ENCODE measurements at regions not wholly inside any gene's neighbourhood (a gene's known extent, or its start where the extent isn't known, plus 50 kb on each side); places are given as distances from the start of the nearest gene placed in this dataset.

DNA sequence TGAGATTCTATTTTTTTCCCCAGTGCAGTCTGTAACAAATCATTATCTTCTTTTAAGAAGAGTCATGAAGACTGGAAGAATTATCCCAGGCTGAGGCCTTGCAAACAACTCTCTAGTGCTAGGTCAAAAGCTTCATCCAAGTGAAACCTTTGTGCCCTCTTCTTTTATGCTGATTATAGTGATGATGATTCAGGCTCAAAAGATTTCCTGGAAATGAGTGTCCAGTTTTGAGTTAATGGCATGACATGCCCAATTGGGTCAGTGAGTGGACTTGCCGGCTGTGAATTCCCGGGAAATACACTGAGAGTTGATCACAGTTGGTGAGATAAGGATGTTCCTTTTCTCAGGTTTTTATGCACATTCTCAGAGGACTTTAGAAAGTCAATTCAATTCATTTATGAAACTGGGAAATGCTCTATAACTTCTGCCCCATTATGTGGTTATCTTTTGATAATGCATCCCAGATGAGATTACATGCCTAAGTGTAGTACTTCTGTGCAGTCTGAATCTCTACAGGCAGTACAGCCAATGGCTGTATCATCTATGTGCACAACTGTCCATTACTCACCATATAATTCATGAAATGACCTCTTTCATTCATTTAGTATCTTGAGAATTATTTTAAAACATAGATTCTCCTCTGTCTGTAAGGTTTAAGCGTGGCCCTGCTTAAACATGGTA is 66.2 kb downstream of the S1PR1 start:
- TF ChIP-seq, protein P1, sequence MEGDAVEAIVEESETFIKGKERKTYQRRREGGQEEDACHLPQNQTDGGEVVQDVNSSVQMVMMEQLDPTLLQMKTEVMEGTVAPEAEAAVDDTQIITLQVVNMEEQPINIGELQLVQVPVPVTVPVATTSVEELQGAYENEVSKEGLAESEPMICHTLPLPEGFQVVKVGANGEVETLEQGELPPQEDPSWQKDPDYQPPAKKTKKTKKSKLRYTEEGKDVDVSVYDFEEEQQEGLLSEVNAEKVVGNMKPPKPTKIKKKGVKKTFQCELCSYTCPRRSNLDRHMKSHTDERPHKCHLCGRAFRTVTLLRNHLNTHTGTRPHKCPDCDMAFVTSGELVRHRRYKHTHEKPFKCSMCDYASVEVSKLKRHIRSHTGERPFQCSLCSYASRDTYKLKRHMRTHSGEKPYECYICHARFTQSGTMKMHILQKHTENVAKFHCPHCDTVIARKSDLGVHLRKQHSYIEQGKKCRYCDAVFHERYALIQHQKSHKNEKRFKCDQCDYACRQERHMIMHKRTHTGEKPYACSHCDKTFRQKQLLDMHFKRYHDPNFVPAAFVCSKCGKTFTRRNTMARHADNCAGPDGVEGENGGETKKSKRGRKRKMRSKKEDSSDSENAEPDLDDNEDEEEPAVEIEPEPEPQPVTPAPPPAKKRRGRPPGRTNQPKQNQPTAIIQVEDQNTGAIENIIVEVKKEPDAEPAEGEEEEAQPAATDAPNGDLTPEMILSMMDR (IDR thresholded peaks at IDR 0.05), result no peak
- no peak for TF ChIP-seq POLR2AphosphoS5 (IDR thresholded peaks at IDR 0.05)
- TF ChIP-seq POLR2A (IDR thresholded peaks at IDR 0.05; ENCODE audit: low read depth), result no peak
